A673 (cell line): ENCODE measurements at regions not wholly inside any gene's neighbourhood (a gene's known extent, or its start where the extent isn't known, plus 50 kb on each side); places are given as distances from the start of the nearest gene placed in this dataset.

Experiments used
- BruUV-seq: library from RNA; stranded (reverse); fragments of 400-500 nt; replicated peaks from 2 replicates; lab custom pipeline; 2021; lab: Mats Ljungman, UMichigan
- CTCF ChIA-PET: fragments of 300-600 bp; sonication (Branson Sonifier 250); formaldehyde crosslinking; loops from one replicate; lab custom pipeline; 2022; ENCODE audit warnings: antibody characterized with exemption; lab: Charles Lee
- POLR2A ChIA-PET: fragments of 300-600 bp; sonication (Branson Sonifier 250); formaldehyde crosslinking; loops from one replicate; lab custom pipeline; 2022; ENCODE audit warnings: antibody characterized with exemption; ENCODE audit not compliant: low non-redundant PET; lab: Charles Lee
- DNase-seq: peaks from one replicate; pipeline ENCODE4 v3.0.0-alpha.2; 2015; ENCODE audit warnings: low spot score
- H3K27ac ChIP-seq: fragments of 200-600 bp; sonication (generic); 2 replicates; pipeline ENCODE4 v1.5.1; 2016; ENCODE audit warnings: mixed run types, low read depth, mild to moderate bottlenecking, mixed read lengths, antibody characterized with exemption, low read length; ENCODE audit not compliant: poor library complexity, severe bottlenecking
- H3K27me3 ChIP-seq: fragments of 200-600 bp; sonication (generic); replicated peaks from 2 replicates; pipeline ENCODE4 v1.6.1; 2017; ENCODE audit warnings: mixed run types, low read depth, mild to moderate bottlenecking, mixed read lengths, antibody characterized with exemption, low read length; ENCODE audit not compliant: insufficient read depth, poor library complexity
- H3K36me3 ChIP-seq: fragments of 200-600 bp; sonication (generic); 2 replicates; pipeline ENCODE4 v1.6.1; 2016; ENCODE audit warnings: mixed run types, mild to moderate bottlenecking, mixed read lengths, antibody characterized with exemption, low read length; ENCODE audit not compliant: insufficient read depth, poor library complexity, severe bottlenecking
- H3K4me1 ChIP-seq: fragments of 200-600 bp; sonication (generic); 2 replicates; pipeline ENCODE4 v1.6.1; 2017; ENCODE audit warnings: mixed run types, mild to moderate bottlenecking, mixed read lengths, antibody characterized with exemption, low read length; ENCODE audit not compliant: insufficient read depth, poor library complexity, severe bottlenecking
- H3K4me3 ChIP-seq: fragments of 200-600 bp; sonication (generic); 2 replicates; pipeline ENCODE4 v1.5.1; 2016; ENCODE audit warnings: low read depth, mixed run types, mild to moderate bottlenecking, mixed read lengths, low read length; ENCODE audit not compliant: poor library complexity, severe bottlenecking
- H3K9me3 ChIP-seq: fragments of 200-600 bp; sonication (generic); 2 replicates; pipeline ENCODE4 v1.6.1; 2016; ENCODE audit warnings: mixed run types, low read depth, mild to moderate bottlenecking, mixed read lengths, antibody characterized with exemption, low read length; ENCODE audit not compliant: poor library complexity, severe bottlenecking
- EZH2 ChIP-seq: fragments of 200-600 bp; sonication (generic); IDR thresholded peaks from 2 replicates; pipeline ENCODE4 v1.6.1; 2017; ENCODE audit warnings: borderline replicate concordance, low read depth, mild to moderate bottlenecking, mixed read lengths, antibody characterized with exemption, low read length; ENCODE audit not compliant: poor library complexity, severe bottlenecking
- intact Hi-C: fragments of 100-400 bp; cut with micrococcal nuclease; formaldehyde crosslinking; loops from one replicate; pipeline ENCODE4 v1.10.0; 2022; ENCODE audit not compliant: unreplicated experiment
- TF ChIP-seq, protein P1 (sequence below): fragments of 300-800, 200-600 bp; sonication (generic); conservative IDR thresholded peaks from 2 replicates; pipeline ENCODE4 v1.5.1; 2017; ENCODE audit warnings: low read depth, mild to moderate bottlenecking, antibody characterized with exemption, low read length, moderate library complexity, mixed read lengths

DNA sequence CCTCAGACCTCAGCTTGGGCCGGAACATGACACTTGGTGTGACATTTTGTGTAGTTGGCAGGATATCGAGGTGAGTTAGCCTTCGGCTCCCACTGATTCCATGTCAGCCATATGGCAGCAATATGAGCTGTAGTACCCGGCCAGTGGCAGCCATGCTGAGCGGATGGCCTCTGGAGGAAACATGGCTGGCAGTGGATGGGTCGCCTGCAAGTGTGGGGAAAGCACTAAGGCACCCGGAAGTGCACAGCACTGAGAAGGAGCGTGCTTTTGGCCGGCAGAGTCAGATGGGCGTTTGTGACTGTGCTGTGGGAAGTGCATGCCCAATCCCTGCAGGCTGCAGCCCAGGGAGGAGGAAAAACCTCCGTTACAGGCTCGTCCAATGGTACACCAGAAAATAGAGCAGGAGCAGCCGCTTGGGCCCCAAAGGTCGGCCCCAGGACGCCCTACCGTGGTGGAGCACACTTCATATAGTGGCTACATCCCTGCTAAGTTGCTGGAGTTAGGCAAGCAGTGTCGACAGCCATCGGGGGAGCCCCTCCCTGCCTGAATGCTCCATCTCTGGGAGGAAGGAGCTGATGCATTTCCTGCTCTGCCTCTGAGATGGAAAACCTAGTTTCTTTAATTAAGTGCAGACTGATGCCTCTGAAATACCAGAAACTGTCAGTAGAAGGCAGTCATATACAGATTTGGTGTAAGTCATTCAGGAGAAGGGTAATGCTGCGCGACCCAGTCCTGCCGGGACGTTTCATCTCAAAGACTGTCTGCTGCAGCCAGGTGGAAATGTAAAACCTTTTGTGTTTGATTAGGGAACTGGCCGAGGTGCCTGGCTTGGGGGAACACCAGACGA lies 2185.8 kb upstream of the ACO1 start:
- intact Hi-C loops, result no loop called here
- Histone ChIP-seq H3K36me3 (no peaks in the 10 kb centered on the region), H3K4me1 (no peaks in the 10 kb centered on the region), H3K9me3 (no peaks in the 10 kb centered on the region), H3K27me3 (no peaks in the 10 kb centered on the region), H3K4me3 (no peak overlapping the region), H3K27ac (no peak overlapping the region)
- TF ChIP-seq, protein P1, sequence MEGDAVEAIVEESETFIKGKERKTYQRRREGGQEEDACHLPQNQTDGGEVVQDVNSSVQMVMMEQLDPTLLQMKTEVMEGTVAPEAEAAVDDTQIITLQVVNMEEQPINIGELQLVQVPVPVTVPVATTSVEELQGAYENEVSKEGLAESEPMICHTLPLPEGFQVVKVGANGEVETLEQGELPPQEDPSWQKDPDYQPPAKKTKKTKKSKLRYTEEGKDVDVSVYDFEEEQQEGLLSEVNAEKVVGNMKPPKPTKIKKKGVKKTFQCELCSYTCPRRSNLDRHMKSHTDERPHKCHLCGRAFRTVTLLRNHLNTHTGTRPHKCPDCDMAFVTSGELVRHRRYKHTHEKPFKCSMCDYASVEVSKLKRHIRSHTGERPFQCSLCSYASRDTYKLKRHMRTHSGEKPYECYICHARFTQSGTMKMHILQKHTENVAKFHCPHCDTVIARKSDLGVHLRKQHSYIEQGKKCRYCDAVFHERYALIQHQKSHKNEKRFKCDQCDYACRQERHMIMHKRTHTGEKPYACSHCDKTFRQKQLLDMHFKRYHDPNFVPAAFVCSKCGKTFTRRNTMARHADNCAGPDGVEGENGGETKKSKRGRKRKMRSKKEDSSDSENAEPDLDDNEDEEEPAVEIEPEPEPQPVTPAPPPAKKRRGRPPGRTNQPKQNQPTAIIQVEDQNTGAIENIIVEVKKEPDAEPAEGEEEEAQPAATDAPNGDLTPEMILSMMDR, result no peak
- TF ChIP-seq EZH2, result no peak
- CTCF ChIA-PET, result no interaction called here
- DNase-seq, result no peak
- POLR2A ChIA-PET, result interaction anchor here (0.5 kb wide), 1 partner anchor 28 kb away, joined by 4 read pairs; no protein-coding TSS in a partner anchor
- no TSS peak for BruUV-seq

DNA sequence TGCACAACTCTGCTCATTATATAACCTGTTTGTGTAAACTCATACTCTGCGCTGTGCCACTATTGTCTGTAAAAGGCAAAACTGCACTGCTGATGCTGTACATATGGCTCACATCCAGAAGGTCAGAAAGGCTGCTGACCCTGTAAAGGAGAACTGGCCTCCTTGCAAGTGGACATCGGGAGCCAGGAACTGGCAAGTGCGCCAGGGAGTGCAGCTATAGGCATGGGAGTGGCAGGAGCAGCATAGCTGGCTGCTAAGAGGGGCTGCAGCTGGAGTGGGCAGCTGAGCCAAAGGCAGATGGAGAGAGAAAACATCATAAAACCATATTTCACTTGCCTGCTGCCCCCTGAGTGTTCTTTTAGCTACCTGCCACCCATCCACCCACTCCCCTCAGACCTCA lies 2183.4 kb upstream of the ACO1 start:
- Histone ChIP-seq H3K4me1 (no peaks in the 10 kb centered on the region), H3K9me3 (no peaks in the 10 kb centered on the region), H3K36me3 (no peaks in the 10 kb centered on the region), H3K27me3 (no peaks in the 10 kb centered on the region), H3K4me3 (no peak overlapping the region), H3K27ac (no peak overlapping the region)
- ChIA-PET POLR2A (no interaction called here), CTCF (no interaction called here)
- TF ChIP-seq, protein P1, result no peak
- TF ChIP-seq EZH2, result no peak
- no peak for DNase-seq
- no TSS peak for BruUV-seq
- intact Hi-C loops, result no loop called here

DNA sequence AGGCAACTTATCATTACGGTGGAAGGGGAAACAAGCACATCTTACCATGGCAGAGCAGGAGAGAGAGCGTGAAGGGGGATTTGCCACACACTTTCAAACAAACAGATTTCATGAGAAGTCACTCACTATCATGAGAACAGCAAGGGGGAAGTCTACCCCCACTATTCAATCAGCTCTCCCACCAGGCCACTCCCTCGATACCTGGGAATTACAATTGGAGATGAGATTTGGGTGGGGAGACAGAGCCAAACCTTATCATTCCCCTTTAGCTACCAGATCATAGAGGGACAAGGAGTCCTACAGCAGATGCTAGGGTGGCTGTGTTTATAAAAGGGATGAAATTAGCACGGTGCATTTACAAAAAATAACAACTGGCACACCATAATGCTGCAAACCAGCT lies 2149.4 kb upstream of the ACO1 start:
- ChIA-PET POLR2A (no interaction called here), CTCF (no interaction called here)
- H3K27me3 ChIP-seq, result no peaks in the 10 kb centered on the region
- no TSS peak for BruUV-seq
- no peaks in the 10 kb centered on the region for H3K4me1 ChIP-seq
- no peak overlapping the region for H3K4me3 ChIP-seq
- no peak for DNase-seq
- H3K27ac ChIP-seq, result no peak overlapping the region
- intact Hi-C loops, result no loop called here
- TF ChIP-seq EZH2, result no peak
- no peaks in the 10 kb centered on the region for H3K9me3 ChIP-seq
- no peaks in the 10 kb centered on the region for H3K36me3 ChIP-seq
